GM12874 (cell line): ENCODE measurements at regions not wholly inside any gene's neighbourhood (a gene's known extent, or its start where the extent isn't known, plus 50 kb on each side); places are given as distances from the start of the nearest gene placed in this dataset.

Experiments
- CTCF ChIP-seq: IDR thresholded peaks from 2 replicates; pipeline ENCODE4 v1.5.1; 2011; ENCODE audit warnings: low read depth, mild to moderate bottlenecking, control low read depth, low read length, moderate library complexity; ENCODE audit not compliant: insufficient read depth

GRCh38 chr2:195498176-195498575, 158.8 kb upstream of the SLC39A10 start:
- peak; percentile 37; the same call in 1 of the 2 replicates for TF ChIP-seq CTCF

- TF ChIP-seq CTCF: no peak
Observed at GRCh38 chr2:195496991-195497390, 160.0 kb upstream of the SLC39A10 start.

- no peak for TF ChIP-seq CTCF
Observed at GRCh38 chr2:195495966-195496365, 161.1 kb upstream of the SLC39A10 start.

GRCh38 chr2:195495351-195495750, 161.7 kb upstream of the SLC39A10 start:
- TF ChIP-seq CTCF: no peak

- TF ChIP-seq CTCF: no peak
Observed at GRCh38 chr2:195494451-195494850, 162.6 kb upstream of the SLC39A10 start.

GRCh38 chr2:195493416-195493815, 163.6 kb upstream of the SLC39A10 start:
- TF ChIP-seq CTCF: no peak

- TF ChIP-seq CTCF: no peak
Observed at GRCh38 chr2:195490319-195490718, 166.7 kb upstream of the SLC39A10 start.

GRCh38 chr2:195489101-195489500, 167.9 kb upstream of the SLC39A10 start:
- no peak for TF ChIP-seq CTCF
